ENCODE measurements at regions not wholly inside any gene's neighbourhood (a gene's known extent, or its start where the extent isn't known, plus 50 kb on each side); places are given as distances from the start of the nearest gene placed in this dataset.

GRCh38 chr13:38543561-38543960, 143.3 kb upstream of the FREM2 start:
- H3K4me1 ChIP-seq (ENCODE audit: insufficient read depth), result no peaks in the 10 kb centered on the region
- TF ChIP-seq CTCF (IDR thresholded peaks at IDR 0.05), result no peak
- TF ChIP-seq EP300 (IDR thresholded peaks at IDR 0.05), result no peak
- TF ChIP-seq POLR2A (IDR thresholded peaks at IDR 0.05), result no peak
- no peak overlapping the region for H3K4me3 ChIP-seq
- H3K27ac ChIP-seq, result no peak overlapping the region
- no peaks in the 10 kb centered on the region for H3K9me3 ChIP-seq
- no peaks in the 10 kb centered on the region for H3K36me3 ChIP-seq
- H3K27me3 ChIP-seq, result no peaks in the 10 kb centered on the region
- no peak for DNase-seq
- intact Hi-C loops (cut with DNase I), result no loop called here
- 56 to 68% (median 67%) methylated on average over 4 of the region's 4 CpGs for whole genome bisulfite sequencing, 3 donors

- DNase-seq, result no peak
- Histone ChIP-seq H3K27me3 (no peaks in the 10 kb centered on the region), H3K27ac (no peak overlapping the region), H3K36me3 (no peaks in the 10 kb centered on the region), H3K9me3 (no peaks in the 10 kb centered on the region), H3K4me3 (no peak overlapping the region), H3K4me1 (ENCODE audit: insufficient read depth) (peaks cover 1% of the 10 kb centered on the region)
- TF ChIP-seq CTCF (IDR thresholded peaks at IDR 0.05), result no peak
- no peak for TF ChIP-seq POLR2A (IDR thresholded peaks at IDR 0.05)
- TF ChIP-seq EP300 (IDR thresholded peaks at IDR 0.05), result no peak
- intact Hi-C loops (cut with DNase I), result no loop called here
- 84 to 95% (median 93%) methylated on average over 2 of the region's 2 CpGs for WGBS, 3 donors
Observed at GRCh38 chr13:38563739-38564138, 123.1 kb upstream of the FREM2 start.

- TF ChIP-seq CTCF (IDR thresholded peaks at IDR 0.05), result no peak
- TF ChIP-seq POLR2A (IDR thresholded peaks at IDR 0.05), result no peak
- TF ChIP-seq EP300 (IDR thresholded peaks at IDR 0.05), result no peak
- Histone ChIP-seq H3K9me3 (no peaks in the 10 kb centered on the region), H3K36me3 (no peaks in the 10 kb centered on the region), H3K27ac (no peak overlapping the region), H3K4me1 (ENCODE audit: insufficient read depth) (peaks cover 1% of the 10 kb centered on the region), H3K4me3 (no peak overlapping the region), H3K27me3 (no peaks in the 10 kb centered on the region)
- DNase-seq, result no peak
- intact Hi-C loops (cut with DNase I), result no loop called here
- 92 to 93% (median 92%) methylated on average over 7 of the region's 7 CpGs for WGBS, 3 donors
Observed at GRCh38 chr13:38564256-38565150, 122.4 kb upstream of the FREM2 start.

GRCh38 chr13:38566023-38566422, 120.9 kb upstream of the FREM2 start:
- intact Hi-C loops (cut with DNase I), result no loop called here
- DNase-seq, result no peak
- WGBS, 3 donors, result 40 to 59% (median 53%) methylated on average over 4 of the region's 4 CpGs
- no peak overlapping the region for H3K27ac ChIP-seq
- H3K9me3 ChIP-seq, result no peaks in the 10 kb centered on the region
- H3K27me3 ChIP-seq, result no peaks in the 10 kb centered on the region
- TF ChIP-seq POLR2A (IDR thresholded peaks at IDR 0.05) (no peak), EP300 (IDR thresholded peaks at IDR 0.05) (no peak), CTCF (IDR thresholded peaks at IDR 0.05) (no peak)
- H3K36me3 ChIP-seq, result no peaks in the 10 kb centered on the region
- peaks cover 1% of the 10 kb centered on the region for H3K4me1 ChIP-seq (ENCODE audit: insufficient read depth)
- no peak overlapping the region for H3K4me3 ChIP-seq
